GM19239 (cell line): ENCODE measurements at regions not wholly inside any gene's neighbourhood (a gene's known extent, or its start where the extent isn't known, plus 50 kb on each side); places are given as distances from the start of the nearest gene placed in this dataset.
"Not testable (repeated sequence)": the region's sequence is repeated elsewhere in the genome, so short reads cannot be mapped to it uniquely, and the experiment has no call there.

Source experiments
- DNase-seq: peaks from one replicate; pipeline ENCODE4 v3.0.0; 2011; ENCODE audit warnings: low spot score; ENCODE audit not compliant: insufficient read length
- FAIRE-seq: peaks from 2 replicates; lab custom pipeline; 2011; peaks lifted over from hg19 to GRCh38; lab: Jason Lieb, UNC

DNA sequence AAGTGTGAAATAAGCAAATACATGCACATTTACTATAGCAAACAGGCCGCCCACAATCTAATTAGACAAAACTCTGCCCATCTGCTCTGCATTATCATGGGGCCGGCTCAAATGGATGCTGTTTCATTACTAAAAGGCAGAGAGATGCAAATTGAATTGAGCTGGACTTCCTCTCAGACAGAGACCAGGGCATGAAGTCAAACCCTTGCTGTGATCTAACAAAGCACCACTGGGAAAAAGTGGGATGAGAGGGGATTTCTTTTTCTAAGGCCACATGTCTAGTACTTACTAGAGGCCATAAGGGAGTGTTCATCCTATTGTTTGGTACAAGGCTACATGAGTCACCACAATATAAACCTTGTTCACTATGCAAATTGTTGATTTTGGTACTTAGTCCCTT lies 614.7 kb downstream of the ISL1 start:
- no peak for FAIRE-seq
- no peak for DNase-seq

DNA sequence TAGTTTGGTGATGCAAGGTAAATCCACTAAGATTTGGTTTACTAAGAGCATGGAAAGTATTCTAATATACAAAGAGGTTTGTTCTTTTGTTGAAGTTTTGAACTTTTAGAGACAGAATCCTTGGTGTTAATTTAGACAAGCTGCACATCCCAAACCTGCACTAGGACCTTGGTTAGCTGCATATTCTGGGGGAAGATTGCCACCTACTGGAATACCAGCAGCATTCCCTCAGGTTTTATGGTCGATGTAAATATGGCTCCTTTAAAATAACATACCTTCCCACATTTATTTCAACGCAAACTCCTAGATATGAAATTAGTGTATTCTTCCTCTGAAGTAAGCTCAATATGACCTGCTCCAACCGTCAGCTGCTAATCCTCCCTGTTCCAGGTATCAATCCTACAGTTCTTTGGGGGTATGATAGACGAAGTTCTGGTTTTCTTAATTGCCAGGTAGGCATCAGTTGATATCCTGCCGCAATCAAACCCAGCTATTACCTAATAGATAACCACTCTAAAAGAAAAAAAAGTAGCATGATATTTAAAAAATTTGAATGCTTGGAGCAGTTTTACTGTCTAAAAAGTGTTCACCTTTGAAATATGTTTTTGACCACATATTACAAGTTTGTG lies 624.1 kb downstream of the ISL1 start:
- DNase-seq: no peak
- FAIRE-seq: no peak

DNA sequence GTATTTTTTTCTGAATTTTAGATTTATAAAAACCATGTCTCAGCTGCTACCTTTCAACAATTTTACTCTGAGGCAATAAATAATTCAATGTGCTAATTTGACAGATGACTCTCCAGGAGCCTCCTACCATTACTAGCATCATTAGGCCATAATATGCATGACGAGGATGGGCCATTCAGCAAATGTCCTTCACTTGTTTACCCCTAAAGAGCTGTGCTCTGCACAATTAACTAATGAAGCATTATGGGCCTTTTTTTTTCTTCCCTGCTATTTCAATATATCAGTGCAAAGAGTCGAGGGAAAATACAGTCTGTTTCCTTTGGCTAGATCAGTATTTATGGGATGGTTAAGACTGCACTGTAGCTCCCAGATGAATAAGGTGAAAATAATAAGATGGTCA lies 627.2 kb downstream of the ISL1 start:
- FAIRE-seq (no peak), DNase-seq (no peak)

DNA sequence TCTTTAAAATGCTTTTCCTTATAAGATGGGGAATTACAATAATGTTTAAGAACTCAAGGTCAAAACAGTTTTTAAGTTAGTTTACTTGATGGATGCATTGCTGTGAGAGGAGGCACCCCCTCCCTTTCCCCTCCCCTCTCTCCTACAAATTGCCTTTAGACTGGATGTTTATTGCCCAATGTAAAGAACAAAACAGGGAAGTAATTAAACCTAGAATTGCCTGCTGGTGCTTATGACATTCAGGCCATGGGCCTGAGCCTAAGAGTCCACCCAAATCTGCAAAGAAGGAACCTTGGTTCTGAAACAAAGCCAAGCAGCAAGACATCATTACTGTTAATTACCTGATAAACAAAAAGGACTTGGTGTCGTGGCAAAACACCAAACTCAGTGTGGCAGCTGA lies 630.3 kb downstream of the ISL1 start:
- no peak for DNase-seq
- no peak for FAIRE-seq

DNA sequence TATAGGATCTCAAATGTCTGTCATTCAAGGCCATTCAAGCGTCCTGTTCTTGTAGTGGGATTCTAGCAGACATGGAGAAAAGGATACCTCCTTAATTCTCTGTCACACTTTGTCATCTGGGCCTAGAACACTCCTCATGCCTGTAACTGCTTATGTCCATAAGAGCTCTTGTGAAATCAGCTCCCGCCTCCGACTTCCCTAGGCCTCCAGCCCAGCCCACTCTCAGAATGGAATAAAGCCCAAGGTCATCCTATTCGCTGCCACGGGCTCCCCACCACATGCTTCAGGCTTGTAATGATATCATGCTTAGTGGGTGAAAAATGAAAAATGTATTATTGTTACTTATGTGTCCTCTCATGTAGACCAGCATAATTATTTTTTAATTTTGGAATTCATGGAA lies 632.5 kb downstream of the ISL1 start:
- FAIRE-seq (no peak), DNase-seq (no peak)

DNA sequence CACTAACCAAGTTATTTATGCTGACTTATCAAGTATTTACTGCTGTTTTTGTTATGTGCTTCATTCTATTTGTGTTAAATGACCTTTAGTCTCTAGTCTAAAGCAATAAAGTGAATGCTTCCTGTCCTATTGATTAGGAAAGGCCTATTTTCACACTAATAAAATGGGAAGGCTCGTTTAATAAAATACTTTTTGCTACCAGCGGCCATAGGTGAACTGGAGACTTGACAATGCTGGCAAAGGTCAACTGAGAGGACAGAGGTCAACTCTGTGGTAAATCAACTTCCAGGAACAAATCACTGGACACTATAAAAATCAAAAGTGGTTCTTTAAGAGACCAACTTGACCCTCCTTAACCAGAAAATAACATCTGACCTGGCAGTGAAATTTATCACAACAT lies 634.3 kb downstream of the ISL1 start:
- no peak for FAIRE-seq
- DNase-seq: no peak

DNA sequence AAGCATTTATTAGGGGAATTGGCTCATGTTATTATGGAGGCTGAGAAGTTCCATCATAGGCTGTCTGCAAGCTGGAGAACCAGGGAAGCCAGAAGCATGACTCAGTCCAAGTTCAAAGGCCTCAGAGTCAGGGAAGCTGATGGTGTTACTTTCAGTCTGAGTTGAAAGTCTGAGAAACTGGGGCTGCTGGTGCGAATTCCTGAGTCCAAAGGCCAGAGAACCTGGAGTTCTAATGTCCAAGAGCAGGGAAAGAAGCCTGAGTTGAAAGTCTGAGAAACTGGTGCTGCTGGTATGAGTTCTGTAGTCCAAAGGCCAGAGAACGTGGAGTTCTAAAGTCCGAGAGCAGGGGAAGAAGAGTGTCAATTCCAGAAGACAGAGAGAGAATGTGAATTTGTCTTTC lies 641.1 kb downstream of the ISL1 start:
- no peak for FAIRE-seq
- DNase-seq: no peak

DNA sequence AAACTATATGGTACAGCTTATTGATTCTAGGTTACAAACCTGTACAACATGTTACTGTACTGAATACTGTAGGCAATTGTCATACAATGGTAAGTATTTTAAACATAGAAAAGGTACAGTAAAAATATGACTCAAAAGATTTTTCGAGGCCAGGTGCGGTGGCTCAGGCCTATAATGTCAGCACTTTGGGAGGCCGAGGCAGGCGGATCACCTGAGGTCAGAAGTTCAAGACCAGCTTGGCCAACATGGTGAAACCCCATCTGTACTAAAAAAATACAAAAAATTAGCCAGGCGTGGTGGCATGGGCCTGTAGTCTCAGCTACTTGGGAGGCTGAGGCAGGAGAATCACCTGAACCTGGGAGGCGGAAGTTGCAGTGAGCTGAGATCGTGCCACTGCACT lies 646.6 kb downstream of the ISL1 start:
- not testable (repeated sequence) for DNase-seq, FAIRE-seq

DNA sequence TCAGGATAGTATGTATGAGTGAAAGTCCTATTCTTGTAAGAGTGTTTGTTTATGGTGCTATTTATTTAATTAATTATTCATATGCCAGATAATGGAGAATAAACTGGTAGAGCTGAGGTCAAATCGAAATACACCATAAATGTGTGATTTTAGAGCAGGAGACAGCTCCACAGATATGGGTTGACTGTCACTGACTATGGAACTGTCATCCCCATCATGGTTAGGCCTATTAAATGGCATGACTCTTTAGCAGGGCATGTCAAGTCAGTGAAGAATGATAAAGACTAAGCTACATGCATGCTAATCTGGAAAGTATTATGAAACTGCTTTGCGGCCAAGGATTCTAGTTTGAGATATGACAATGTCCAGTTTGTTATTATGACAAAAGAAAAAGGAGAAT lies 658.6 kb downstream of the ISL1 start:
- DNase-seq (no peak), FAIRE-seq (no peak)

DNA sequence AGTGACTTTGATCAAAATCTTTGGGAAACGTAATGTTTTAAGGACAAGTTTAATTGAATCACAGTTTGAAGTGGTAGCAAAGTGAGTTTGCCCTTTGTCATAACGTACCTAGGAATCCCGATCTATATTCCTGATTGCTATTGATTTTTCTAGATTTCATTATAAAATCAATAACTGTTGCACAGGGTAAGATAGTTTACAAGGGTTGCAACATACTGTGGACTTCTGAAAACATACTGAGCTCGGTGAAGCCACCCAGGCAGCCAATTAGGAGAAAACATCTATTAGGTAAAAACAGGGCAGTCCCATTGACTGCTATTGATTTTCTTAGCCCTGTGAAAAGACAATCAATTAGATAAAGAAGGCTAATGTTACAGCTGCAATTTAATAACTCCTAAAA lies 659.9 kb downstream of the ISL1 start:
- no peak for FAIRE-seq
- DNase-seq: no peak

DNA sequence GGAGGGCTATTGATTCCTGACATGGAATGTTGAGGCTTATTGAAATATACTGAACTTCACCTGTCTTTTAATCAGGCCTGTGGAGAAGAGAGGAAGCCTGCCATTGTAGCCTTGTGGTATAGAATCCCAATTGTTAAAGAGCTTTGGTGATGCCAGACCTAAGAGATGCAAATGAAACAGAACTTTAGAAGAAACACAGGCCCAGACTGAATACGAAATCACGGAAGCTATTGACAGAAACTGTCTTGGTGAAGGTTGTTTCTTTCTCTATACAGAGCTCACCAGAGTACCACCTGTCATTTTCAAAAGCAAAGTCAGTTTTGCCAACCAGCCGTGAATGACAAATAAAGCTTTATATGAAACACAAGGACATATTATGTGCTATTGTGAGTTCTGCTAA lies 660.3 kb downstream of the ISL1 start:
- no peak for DNase-seq
- FAIRE-seq: no peak

DNA sequence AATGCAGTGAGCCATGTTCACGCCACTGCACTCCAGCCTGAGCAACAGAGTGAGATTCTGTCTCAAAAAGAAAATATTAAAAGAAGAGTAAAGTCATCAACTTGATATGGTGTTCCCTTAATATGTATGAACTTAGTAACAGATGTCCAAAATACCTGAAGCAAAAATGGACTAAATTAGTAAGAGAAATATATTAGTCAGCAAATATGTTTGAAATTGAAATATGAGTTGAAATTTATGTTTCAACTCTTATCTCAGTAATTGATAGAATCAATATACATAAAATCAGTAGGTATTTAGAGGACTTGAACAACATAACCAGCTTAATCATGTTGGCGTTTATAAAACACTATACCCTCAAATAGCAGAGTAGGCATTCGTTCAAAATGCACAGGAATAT lies 668.5 kb downstream of the ISL1 start:
- DNase-seq (no peak), FAIRE-seq (no peak)

DNA sequence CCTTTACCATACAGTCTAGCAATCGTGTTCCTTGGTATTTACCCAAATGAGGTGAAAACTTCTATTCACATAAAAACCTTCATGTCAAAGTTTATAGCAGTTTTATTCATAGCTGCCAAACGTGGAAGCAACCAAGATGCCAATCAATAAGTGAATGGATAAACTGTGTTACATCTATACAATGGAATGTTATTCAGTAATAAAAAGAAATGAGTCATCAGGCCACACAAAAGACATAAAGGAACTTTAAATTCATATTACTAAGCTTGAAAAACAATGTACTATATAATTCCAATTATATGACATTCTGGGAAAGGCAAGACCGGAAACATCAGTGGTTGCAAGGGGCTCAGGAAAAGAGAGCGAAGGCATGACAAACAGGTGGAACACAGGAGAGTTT lies 679.9 kb downstream of the ISL1 start:
- FAIRE-seq: no peak
- DNase-seq: no peak

DNA sequence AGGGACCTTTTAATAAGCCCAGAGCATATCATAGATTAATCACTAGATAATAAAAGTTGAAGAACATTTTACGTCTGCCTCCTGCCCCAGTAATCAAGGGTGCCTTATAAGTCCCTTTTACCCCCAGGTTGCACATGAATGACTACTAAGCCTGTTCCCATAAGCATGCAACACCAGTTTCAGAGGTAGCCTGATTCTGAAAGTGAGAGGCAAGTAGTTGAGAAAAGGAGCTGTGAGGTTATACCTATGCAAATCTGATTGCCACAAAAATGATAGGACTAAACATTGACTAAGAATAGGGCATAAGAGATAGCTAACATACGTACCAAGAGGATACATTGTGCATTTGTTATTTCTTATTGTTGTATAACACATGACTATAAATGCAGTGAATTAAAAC lies 681.9 kb downstream of the ISL1 start:
- FAIRE-seq: no peak
- DNase-seq: no peak

DNA sequence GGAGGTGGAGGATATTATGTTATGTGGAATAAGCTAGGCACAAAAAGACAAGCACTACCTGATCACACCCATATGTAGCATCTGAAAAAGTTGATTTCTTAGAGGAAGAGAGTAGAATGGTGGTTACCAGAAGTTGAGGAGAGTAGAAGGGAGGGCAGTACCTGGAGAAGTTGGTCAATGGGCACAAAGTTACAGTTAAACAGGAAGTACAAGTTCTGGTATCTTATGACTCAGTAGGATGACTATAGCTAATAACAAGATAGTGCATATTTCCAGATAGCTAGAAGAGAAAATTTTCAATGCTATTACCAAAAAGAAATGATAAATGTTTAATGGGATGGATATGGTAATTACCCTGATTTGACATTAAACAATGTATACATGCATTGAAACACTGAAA lies 686.7 kb downstream of the ISL1 start:
- no peak for FAIRE-seq
- DNase-seq: no peak

DNA sequence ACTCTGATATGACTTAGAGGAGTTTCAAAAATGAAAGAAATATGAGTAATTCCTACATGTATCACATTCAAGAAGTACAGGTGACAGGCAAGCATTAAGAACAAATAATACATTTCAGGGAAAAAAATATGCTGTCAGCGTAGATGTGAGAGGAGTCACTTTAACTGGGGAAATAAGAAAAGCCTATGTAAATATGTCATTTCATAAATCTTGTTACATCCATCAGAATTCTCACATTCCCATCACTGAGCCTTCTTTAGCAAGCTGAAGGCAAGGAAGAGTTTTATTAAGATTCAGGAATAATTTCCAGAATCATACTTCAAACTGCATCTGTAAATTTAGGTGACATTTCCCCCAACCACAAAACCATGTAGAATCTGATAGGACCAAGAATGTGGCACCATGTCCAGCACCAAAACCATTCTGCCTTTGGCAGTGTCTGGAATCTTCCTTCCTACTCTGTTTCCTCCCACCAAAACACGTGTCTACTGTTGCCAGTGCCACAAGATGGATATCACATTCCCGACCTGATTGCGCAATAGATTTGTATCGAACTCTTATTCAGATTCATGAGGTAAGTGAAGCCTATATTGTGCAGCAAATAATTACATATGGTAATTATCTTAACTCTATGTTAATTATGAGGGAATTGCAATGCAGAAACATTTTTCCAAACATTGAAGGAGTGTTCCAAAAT lies 690.9 kb downstream of the ISL1 start:
- FAIRE-seq: no peak
- no peak for DNase-seq

DNA sequence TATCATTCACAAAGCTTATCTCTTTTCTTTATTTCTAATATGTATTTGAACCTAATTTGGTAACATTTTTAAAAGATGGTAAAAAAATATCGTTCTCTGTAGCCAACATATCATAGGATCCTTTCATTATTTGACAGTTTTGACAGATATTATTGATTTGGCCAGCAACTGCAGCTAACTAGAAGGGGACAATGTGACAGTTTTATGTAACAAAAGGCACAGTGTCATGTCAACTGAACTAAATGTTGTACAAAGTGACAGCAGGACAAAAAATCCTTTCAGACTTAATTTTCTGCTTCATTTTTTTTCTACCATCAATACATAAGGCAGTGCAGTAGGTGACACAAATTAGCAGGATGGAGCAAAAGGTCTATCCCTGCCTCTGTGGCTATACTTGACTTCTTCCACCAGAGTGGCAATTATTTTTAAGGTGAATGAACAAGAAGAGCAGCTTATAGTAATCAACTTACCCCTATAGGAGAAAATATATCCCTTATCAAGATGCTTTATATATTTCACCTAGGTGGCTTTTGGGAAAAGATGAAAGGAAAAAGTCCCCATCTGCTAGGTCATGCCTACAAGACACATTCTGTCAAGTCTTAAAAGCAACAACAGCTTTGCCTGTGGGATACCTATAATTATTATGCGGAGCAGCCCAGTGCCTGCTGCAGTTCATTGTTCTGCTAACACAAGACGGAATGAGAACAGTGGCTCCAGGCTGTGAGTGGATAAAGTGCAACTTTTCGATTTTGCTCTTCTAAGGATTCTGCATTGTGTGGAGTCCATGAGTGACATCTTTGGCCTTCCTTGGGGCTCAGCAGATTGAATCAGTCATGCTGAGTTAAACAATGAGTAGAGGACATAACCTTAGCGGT lies 694.9 kb downstream of the ISL1 start:
- FAIRE-seq: no peak
- no peak for DNase-seq

DNA sequence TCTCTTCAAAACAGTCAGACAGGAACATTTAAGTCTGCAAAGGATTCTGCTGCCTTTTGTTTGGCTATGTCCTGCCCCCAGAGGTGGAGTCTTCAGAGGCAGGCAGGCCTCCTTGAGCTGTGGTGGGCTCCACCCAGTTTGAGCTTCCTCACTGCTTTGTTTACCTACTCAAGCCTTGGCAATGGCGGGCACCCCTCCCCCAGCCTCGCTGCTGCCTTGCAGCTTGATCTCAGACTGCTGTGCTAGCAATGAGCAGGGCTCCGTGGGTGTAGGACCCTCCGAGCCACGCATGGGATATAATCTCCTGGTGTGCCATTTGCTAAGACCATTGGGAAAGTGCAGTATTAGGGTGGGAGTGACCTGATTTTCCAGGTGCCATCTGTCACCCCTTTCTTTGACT lies 685.4 kb upstream of the ITGA1 start:
- not testable (repeated sequence) for DNase-seq, FAIRE-seq

DNA sequence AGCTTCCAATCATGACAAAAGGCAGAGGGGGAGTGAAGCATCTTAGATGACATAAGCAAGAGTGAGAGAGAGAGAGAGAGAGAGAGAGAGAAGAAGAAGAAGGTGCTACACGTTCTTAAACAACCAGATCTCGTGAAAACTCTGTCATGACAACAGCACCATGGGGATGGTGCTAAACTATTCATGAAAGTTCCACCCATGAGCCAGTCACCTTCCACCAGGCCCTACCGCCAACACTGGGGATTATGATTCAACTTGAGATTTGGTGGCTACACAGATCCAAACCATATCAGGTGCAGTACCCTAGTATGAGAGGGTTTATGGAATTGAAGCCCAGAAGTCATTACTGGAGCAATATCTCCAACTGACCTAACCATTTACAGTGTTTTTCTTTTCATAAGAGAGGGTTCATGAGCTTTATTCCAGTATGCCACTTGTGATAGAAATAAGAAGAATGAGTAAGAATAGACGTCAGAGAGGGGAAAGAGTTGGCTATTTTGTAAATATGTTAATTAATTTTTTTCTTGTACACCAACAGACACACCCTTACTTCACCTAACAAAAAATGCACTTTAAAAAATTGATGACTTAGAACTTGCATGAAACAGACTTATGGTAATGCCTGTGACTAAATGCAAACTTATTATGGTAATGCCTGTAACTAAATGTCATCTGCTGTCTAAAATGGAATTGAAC lies 680.4 kb upstream of the ITGA1 start:
- DNase-seq (no peak), FAIRE-seq (no peak)

DNA sequence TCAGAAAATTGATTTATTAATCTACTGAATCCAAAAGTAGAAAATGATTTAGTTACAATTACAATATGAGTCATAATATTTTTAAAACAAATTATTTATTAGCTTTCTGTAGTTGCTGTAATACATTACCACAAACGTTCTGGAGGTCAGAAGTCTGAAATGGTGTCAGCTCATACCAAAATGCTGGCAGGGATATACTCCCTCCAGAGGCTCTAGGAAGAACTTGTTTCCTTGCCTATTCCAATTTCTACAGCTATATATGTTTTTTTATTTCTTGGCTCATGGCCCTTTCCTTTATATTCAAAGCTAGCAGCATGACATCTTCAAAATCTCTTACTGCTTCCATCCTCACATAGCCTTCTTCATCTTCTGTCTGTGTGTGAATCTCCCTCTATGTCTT lies 667.9 kb upstream of the ITGA1 start:
- FAIRE-seq: no peak
- DNase-seq: no peak

DNA sequence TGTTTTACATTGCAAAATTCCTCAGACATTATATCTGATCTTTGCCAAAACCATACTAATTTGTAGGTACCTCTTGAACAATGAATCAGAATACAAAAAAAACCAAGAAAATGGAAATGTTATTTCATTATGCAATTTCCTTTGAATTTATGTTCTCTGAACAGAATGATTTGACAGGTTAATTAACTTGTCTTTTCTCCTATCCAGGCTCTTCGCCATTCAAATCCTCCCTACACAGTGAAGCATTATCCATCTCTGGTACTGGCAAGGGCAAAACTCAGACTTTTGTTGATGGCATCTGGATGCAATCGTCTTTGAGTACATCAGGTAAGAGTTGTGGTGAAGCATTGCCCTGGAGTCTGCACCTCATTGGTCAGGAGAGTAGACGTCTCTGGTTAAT lies 655.7 kb upstream of the ITGA1 start:
- FAIRE-seq: no peak
- no peak for DNase-seq
